ENCODE measurements at regions not wholly inside any gene's neighbourhood (a gene's known extent, or its start where the extent isn't known, plus 50 kb on each side); places are given as distances from the start of the nearest gene placed in this dataset.

- TF ChIP-seq, protein P1, sequence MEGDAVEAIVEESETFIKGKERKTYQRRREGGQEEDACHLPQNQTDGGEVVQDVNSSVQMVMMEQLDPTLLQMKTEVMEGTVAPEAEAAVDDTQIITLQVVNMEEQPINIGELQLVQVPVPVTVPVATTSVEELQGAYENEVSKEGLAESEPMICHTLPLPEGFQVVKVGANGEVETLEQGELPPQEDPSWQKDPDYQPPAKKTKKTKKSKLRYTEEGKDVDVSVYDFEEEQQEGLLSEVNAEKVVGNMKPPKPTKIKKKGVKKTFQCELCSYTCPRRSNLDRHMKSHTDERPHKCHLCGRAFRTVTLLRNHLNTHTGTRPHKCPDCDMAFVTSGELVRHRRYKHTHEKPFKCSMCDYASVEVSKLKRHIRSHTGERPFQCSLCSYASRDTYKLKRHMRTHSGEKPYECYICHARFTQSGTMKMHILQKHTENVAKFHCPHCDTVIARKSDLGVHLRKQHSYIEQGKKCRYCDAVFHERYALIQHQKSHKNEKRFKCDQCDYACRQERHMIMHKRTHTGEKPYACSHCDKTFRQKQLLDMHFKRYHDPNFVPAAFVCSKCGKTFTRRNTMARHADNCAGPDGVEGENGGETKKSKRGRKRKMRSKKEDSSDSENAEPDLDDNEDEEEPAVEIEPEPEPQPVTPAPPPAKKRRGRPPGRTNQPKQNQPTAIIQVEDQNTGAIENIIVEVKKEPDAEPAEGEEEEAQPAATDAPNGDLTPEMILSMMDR (IDR thresholded peaks at IDR 0.05 in 8 of 11, conservative IDR thresholded peaks at IDR 0.05 in 3 of 11): no peak
- TF ChIP-seq POLR2AphosphoS5 (IDR thresholded peaks at IDR 0.05): no peak
Measured at GRCh38 chr4:57491388-57491787, 381.2 kb upstream of the IGFBP7 start.

Data from spleen (tissue), 7 donors.